Breast epithelium (tissue), 4 donors: ENCODE measurements at regions not wholly inside any gene's neighbourhood (a gene's known extent, or its start where the extent isn't known, plus 50 kb on each side); places are given as distances from the start of the nearest gene placed in this dataset.

Experiments used
- DNase-seq, 2 donors: peaks; one replicate each; pipeline ENCODE4 v3.0.0-alpha.2; 2019; ENCODE audit warnings: low spot score in 2 of 2
- H3K27ac ChIP-seq, 2 donors: fragments of 200-600 bp; sonication (generic) in 1 of 2; one replicate each; pipeline ENCODE4 v1.5.1; 2016 to 2019; ENCODE audit warnings: mild to moderate bottlenecking in 1 of 2
- H3K27me3 ChIP-seq, 2 donors: fragments of 200-600 bp; sonication (generic) in 1 of 2; one replicate each; pipeline versions ENCODE4 v1.5.1 to v1.6.0; 2017 to 2019; ENCODE audit warnings: control low read depth in 1 of 2, mild to moderate bottlenecking in 1 of 2
- H3K36me3 ChIP-seq: fragments of 200-600 bp; one replicate; pipeline ENCODE4 v1.5.1; 2019
- H3K4me1 ChIP-seq, 2 donors: fragments of 200-600 bp; sonication (generic); one replicate each; pipeline ENCODE4 v1.5.1; 2016 to 2019; ENCODE audit warnings: control low read depth in 1 of 2
- H3K4me3 ChIP-seq, 3 donors: fragments of 200-600 bp; sonication (generic); 1 replicate in 2 of 3; 2 replicates in 1 of 3; pipeline ENCODE4 v1.5.1; 2016 to 2019; ENCODE audit warnings: mild to moderate bottlenecking in 3 of 3, moderate library complexity in 2 of 3
- H3K9me3 ChIP-seq, 2 donors: fragments of 200-600 bp; sonication (generic) in 1 of 2; one replicate each; pipeline ENCODE4 v1.5.1; 2016 to 2019; ENCODE audit warnings: control low read depth in 1 of 2
- POLR2A ChIP-seq: fragments of 450-650 bp; IDR thresholded peaks from one replicate; pipeline ENCODE4 v1.6.1; 2016; ENCODE audit warnings: antibody characterized with exemption, mild to moderate bottlenecking, moderate library complexity
- POLR2AphosphoS5 ChIP-seq, 3 donors: sonication (generic); formaldehyde crosslinking; IDR thresholded peaks; one replicate each; pipeline ENCODE4 v1.6.1; 2017; ENCODE audit warnings: antibody characterized with exemption in 3 of 3
- intact Hi-C: fragments of 100-400 bp; cut with DNase I; formaldehyde crosslinking; loops from one replicate; pipeline ENCODE4 v1.15.1; 2023; ENCODE audit warnings: low total_unique reads
- TF ChIP-seq, protein P1 (sequence below), 3 donors: fragments of 450-650 bp; IDR thresholded peaks; one replicate each; pipeline ENCODE4 v1.5.1; 2016 to 2017; ENCODE audit warnings: antibody characterized with exemption in 3 of 3, mild to moderate bottlenecking in 3 of 3, moderate library complexity in 3 of 3

- no peak for DNase-seq
- no peaks in the 10 kb centered on the region for H3K36me3 ChIP-seq
- H3K27ac ChIP-seq: no peak overlapping the region
- H3K27me3 ChIP-seq: no peaks in the 10 kb centered on the region
- intact Hi-C loops: no loop called here
- no peaks in the 10 kb centered on the region for H3K9me3 ChIP-seq
- TF ChIP-seq, protein P1, sequence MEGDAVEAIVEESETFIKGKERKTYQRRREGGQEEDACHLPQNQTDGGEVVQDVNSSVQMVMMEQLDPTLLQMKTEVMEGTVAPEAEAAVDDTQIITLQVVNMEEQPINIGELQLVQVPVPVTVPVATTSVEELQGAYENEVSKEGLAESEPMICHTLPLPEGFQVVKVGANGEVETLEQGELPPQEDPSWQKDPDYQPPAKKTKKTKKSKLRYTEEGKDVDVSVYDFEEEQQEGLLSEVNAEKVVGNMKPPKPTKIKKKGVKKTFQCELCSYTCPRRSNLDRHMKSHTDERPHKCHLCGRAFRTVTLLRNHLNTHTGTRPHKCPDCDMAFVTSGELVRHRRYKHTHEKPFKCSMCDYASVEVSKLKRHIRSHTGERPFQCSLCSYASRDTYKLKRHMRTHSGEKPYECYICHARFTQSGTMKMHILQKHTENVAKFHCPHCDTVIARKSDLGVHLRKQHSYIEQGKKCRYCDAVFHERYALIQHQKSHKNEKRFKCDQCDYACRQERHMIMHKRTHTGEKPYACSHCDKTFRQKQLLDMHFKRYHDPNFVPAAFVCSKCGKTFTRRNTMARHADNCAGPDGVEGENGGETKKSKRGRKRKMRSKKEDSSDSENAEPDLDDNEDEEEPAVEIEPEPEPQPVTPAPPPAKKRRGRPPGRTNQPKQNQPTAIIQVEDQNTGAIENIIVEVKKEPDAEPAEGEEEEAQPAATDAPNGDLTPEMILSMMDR (IDR thresholded peaks at IDR 0.05): no peak
- no peak for TF ChIP-seq POLR2AphosphoS5 (IDR thresholded peaks at IDR 0.05)
- no peak for TF ChIP-seq POLR2A
- no peaks in the 10 kb centered on the region for H3K4me1 ChIP-seq
- H3K4me3 ChIP-seq: no peak overlapping the region
These were observed 63.4 kb upstream of the ANKRD28 start for GRCh38 chr3:15861163-15861562.

DNA sequence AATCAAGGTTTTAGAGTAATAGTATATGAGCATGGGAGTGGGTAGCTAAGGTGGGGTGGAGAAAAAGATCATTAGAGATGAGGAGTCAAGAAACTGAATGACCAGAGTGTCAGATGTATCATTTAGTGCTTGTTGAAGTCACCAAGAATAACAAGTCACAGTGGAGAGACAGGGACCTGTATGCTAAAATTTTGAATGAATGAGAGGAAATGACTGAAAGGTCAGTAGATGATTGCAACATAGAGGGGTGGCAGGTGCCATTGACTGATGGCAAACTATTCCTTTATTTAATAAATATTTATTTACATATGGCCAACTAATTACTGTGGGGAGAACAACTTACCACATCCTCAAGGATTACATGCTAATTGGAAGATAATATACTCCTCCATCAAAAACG, 75.0 kb upstream of the ANKRD28 start:
- intact Hi-C loops: no loop called here
- peaks cover 0 to 4% of the 10 kb centered on the region in 2 donors for H3K9me3 ChIP-seq
- no peaks in the 10 kb centered on the region for H3K36me3 ChIP-seq
- no peak overlapping the region for H3K27ac ChIP-seq
- TF ChIP-seq POLR2AphosphoS5 (IDR thresholded peaks at IDR 0.05) (no peak), POLR2A (no peak)
- TF ChIP-seq, protein P1 (IDR thresholded peaks at IDR 0.05): no peak
- H3K27me3 ChIP-seq: no peaks in the 10 kb centered on the region
- H3K4me3 ChIP-seq: no peak overlapping the region
- H3K4me1 ChIP-seq: no peaks in the 10 kb centered on the region
- DNase-seq: no peak

- H3K27ac ChIP-seq: no peak overlapping the region
- intact Hi-C loops: no loop called here
- H3K4me3 ChIP-seq: no peak overlapping the region
- H3K36me3 ChIP-seq: no peaks in the 10 kb centered on the region
- no peaks in the 10 kb centered on the region for H3K27me3 ChIP-seq
- H3K4me1 ChIP-seq: no peaks in the 10 kb centered on the region
- no peak for DNase-seq
- no peak for TF ChIP-seq POLR2A
- TF ChIP-seq, protein P1 (IDR thresholded peaks at IDR 0.05): no peak
- TF ChIP-seq POLR2AphosphoS5 (IDR thresholded peaks at IDR 0.05): no peak
- peaks cover 0 to 6% of the 10 kb centered on the region in 2 donors for H3K9me3 ChIP-seq
These were observed 75.6 kb upstream of the ANKRD28 start for GRCh38 chr3:15873415-15873814.

DNA sequence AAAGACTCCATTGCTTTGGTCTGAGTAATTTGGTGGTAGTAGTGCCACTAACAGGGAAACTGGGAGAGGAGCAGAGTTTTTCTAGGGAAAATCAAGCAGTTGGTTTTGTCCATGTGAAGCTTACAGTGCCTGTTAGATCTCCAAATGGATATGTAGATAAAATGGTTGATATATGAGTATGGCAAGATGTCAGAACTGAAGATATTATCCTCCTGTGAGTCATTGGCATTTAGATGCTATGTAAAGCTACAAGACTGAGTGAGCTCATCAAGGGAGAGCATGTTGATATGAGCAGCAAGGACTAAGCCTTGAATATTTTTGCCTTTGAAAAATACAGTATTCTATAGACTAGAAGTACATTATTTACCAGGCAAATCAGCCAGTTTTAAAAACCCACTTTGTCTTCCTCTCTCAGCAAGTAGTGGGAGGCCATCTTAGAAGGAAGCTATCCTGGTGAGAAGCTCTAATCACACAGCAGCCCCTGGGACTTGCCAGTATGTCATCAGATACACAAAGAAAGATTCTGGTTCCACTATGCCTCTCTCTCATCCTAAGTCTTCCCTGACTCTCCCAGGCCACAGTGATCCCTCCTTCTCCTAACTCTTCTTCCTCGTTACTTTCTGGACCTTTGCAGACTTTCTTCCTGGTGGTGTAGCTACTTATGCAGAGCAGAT, 77.4 kb upstream of the ANKRD28 start:
- Histone ChIP-seq H3K4me3 (no peak overlapping the region), H3K9me3 (peaks cover 0 to 6% of the 10 kb centered on the region in 2 donors), H3K4me1 (no peaks in the 10 kb centered on the region), H3K27me3 (no peaks in the 10 kb centered on the region), H3K36me3 (no peaks in the 10 kb centered on the region), H3K27ac (no peak overlapping the region)
- TF ChIP-seq, protein P1 (IDR thresholded peaks at IDR 0.05): no peak
- TF ChIP-seq POLR2AphosphoS5 (IDR thresholded peaks at IDR 0.05): no peak
- no peak for TF ChIP-seq POLR2A
- no peak for DNase-seq
- intact Hi-C loops: no loop called here

GRCh38 chr3:15876669-15877068, 78.9 kb upstream of the ANKRD28 start:
- no peaks in the 10 kb centered on the region for H3K36me3 ChIP-seq
- H3K27me3 ChIP-seq: no peaks in the 10 kb centered on the region
- intact Hi-C loops: no loop called here
- peaks cover 0 to 6% of the 10 kb centered on the region in 2 donors for H3K9me3 ChIP-seq
- DNase-seq: no peak
- H3K4me3 ChIP-seq: no peak overlapping the region
- no peak overlapping the region for H3K27ac ChIP-seq
- no peaks in the 10 kb centered on the region for H3K4me1 ChIP-seq
- TF ChIP-seq POLR2AphosphoS5 (IDR thresholded peaks at IDR 0.05) (no peak), POLR2A (no peak)
- TF ChIP-seq, protein P1 (IDR thresholded peaks at IDR 0.05): no peak
